ENCODE measurements at regions not wholly inside any gene's neighbourhood (a gene's known extent, or its start where the extent isn't known, plus 50 kb on each side); places are given as distances from the start of the nearest gene placed in this dataset.
"Not testable (repeated sequence)": the region's sequence is repeated elsewhere in the genome, so short reads cannot be mapped to it uniquely, and the experiment has no call there.

DNA sequence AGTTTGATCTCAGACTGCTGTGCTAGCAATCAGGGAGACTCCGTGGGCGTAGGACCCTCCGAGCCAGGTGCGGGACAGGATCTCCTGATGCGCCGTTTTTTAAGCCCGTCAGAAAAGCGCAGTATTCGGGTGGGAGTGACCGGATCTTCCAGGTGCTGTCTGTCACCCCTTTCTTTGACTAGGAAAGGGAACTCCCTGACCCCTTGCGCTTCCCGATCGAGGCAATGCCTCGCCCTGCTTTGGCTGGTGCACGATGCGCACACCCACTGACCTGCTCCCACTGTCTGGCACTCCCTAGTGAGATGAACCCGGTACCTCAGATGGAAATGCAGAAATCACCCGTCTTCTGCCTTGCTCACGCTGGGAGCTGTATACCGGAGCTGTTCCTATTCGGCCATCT, 157.6 kb upstream of the FBXO33 start:
- not testable (repeated sequence) for TF ChIP-seq CTCF, POLR2A (IDR thresholded peaks at IDR 0.05)
